Stimulated activated CD4-positive, alpha-beta T cell treated with anti-CD3 and anti-CD28 coated beads, Interleukin-4, amount 100 ng/mL, for 24 hours (primary cell): ENCODE measurements at regions not wholly inside any gene's neighbourhood (a gene's known extent, or its start where the extent isn't known, plus 50 kb on each side); places are given as distances from the start of the nearest gene placed in this dataset.

Experiments used
- DNase-seq: peaks from one replicate; pipeline ENCODE4 v3.0.0-alpha.2; 2020

DNA sequence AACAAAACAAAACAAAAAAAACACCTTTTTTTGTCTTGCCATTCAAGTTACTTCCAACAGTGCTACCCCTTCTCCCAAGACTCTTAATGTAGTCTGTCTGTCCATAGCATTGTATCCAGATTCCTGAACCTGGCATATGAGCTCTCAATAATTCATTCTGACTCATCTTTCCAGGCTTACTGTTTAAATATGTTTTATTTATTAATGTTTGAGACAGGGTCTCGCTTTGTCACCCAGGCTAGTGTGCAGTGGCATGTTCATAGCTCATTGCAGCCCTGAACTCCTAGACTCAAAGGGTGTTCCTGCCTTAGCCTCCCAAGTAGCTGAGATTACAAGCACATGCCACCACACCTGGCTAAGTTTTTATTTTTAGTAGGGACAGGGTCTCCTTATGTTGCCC, 208.0 kb upstream of the DMRT1 start:
- no peak for DNase-seq

DNA sequence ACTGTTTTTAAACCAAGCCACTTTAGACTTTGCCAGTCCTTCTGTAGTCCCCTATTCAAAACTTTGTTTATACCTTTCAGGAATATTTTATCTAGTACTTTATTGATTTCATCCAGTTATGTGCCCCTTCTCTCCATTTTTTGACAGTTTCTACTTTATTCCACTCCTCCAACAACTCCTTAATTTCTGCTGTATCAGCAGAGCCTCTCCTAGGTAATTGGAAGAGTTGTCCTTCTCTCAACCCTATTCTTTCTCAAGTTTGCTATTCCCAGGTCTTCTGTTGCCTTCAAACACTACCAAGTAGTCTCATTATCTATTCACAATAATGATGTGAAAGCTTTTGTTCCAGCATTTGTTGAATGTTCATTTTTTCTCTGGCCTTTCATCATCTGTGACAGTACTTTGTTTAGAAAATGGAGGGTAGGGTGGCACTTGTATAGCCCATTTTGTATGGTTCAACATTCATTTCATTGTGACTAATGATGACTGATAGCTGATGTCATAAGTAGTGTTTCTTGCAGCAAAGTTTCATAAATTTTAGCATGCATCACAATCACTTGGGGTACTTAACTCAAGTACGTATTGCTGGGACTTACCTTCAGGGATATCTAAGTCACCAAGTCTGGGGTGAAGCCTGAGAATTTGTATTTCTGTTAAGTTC, 204.4 kb upstream of the DMRT1 start:
- DNase-seq, result no peak

DNA sequence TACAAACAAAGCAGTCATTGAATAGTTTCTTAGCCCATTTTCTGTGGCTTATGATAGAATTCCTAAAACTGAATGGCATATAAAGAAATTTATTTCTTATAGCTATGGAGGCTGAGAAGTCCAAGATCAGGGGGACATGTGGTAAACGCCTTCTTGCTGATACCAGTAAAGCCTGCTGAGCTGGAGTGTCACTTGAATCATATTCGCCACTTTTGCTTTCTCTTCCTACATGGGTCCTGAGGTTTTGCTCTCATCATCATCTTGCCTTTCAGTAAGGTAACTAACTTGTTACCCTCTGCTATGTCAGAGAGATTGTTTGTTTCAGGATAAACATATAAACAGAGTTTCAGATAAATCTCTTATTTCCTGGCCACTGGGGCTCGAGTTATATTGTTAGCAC, 203.3 kb upstream of the DMRT1 start:
- DNase-seq, result no peak

DNA sequence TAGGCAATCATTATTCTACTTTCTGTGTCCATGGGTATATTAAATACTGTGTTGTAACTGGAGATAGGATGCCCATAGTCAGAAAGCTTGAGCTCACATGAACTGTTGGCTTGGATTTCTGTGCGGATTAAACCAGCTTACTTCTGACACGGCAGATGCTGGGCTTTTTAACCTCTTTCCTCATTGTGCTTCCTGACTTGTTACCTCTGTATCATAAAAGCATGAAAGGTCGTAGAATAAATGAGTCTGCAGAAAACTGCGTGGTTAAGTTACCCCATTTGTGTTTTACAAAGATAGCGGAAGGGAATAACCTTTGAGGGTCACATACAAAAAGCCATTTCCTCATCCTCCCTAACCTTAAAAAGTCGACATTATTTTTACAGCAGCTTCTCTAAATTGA, 199.5 kb upstream of the DMRT1 start:
- DNase-seq, result no peak

DNA sequence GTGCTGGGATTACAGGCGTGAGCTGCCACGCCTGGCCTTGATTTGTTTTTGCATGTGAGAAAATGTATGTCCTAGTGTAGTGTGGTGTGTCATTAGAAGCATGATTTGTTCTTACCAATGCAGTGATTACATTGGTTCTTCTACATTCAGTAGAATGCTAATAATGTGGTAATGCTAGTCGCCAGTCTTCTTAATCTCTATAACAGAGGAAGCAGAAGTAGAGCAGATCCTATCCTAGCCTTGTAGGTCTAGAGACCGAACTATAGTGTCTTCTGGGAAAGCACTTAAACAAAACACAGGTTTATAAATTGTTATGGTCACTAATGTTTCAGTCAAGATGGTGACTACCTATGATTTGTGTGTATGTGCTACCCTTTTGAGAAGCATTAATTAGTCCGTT, 197.5 kb upstream of the DMRT1 start:
- no peak for DNase-seq

DNA sequence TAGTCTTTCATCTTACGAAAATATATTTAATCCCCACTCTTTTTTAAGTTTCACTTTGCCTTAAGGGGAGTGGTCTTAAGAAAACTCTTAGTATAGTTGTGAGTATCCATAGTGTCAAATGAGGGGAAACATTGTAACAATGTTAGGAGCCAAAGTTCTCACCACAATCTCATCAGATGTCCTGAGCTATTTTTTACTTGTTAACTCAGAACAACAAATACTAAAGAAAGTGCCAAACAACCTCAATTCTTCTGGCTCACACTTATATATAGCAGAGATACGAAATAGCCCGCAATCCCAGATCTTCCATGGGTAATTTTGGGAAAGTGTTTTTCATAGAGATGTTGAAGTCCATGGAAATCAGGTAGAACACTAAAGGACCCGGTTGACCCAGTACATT, 194.0 kb upstream of the DMRT1 start:
- DNase-seq, result no peak

DNA sequence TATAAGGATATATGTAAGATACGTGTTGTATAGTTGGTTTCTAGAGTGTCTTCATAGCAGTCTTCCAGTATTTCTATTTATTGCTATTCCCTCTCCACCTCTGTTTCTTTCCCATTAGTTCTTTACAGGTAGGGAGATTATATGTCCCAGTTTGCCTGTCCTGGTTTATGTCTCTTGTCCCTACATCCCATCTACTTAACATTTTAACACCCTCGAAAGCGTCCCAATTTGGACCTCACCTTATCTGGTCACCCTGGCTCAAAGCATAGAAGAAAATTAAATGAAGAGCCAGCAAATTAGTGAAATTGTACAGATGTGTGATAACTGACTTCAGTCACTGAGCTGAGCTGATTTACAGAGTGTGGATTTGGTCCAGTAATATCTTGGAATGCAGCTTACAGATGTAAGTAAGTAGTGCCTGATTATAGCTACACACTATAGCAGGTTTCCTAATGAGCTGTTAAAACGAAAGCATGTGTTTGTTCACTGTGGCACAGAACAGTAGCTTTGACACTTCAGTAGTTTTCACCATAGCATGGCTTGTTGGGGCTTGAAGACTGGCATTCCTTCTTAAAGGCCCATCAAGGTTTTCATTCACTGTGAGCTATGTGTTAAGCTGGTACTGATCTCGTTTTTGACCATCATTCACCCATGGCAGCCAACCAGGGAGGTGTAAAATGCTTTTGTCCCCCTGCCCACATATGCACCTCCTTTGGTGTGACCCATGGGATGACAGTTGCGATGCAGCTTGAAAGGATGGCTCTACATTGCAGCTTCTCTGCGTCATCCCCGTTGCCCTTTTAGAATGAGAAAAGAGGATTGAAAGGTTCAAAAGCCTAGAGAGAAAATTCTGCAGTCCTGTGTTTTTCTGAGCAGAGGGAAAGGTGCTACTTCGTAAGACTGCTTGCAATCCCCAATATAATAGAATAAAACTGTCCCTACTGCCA, 192.1 kb upstream of the DMRT1 start:
- DNase-seq, result no peak

DNA sequence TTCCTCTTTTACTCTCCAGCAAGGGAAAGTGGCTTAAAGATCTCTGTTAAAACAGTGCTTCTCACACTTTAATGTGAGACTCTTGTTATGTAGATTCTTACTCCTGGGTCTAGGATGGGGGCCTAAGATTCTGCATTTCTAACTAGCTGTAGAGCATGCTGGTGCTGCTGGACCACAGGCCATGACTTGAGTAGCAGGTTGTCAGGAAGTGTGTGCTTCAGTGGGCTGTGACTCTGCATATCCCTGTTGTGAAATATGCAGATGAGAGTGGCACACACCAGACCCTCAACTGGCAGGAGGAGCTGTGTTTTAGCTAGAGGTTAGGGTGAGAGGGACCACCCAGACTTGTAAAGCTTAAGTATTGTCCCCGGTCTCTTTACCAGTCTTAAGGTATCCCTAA, 191.1 kb upstream of the DMRT1 start:
- no peak for DNase-seq

DNA sequence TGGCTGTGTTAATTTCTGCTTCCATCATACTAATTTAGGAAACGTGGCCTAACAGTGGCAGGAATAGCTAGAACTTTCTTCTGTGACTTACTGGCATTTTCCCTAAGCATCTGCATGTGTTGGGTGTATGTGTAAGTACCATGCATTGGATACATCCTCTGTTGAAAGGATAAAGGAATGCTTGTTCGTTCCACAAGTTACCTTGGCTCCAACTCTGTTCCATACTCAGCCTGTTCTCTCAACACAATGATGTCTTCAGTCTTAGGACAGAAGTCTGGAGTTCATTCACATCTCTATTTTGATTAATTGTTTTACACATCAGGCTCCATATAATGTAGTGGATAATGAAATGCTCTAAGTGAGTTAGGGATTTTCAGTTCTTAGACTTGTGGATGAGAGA, 190.1 kb upstream of the DMRT1 start:
- DNase-seq, result no peak

DNA sequence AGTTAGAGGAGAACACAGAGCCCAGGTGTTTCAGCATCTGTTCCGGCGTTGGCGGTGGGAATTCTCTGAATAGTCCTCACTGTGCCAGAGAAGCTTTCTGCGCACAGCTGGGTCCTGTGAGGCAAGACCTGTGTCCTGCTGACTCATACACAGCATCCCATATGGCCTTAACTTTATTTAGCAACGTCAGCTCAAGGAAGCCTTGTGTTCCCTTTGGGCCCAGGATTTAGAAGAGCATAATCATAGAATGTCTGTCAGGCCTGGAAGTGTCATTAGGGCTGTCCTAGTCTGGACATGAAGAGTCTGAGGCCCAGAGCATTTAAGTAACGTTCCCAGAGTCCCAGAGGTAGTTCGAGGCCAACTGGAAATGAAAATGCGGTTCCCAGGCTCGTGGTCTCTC, 188.6 kb upstream of the DMRT1 start:
- no peak for DNase-seq

DNA sequence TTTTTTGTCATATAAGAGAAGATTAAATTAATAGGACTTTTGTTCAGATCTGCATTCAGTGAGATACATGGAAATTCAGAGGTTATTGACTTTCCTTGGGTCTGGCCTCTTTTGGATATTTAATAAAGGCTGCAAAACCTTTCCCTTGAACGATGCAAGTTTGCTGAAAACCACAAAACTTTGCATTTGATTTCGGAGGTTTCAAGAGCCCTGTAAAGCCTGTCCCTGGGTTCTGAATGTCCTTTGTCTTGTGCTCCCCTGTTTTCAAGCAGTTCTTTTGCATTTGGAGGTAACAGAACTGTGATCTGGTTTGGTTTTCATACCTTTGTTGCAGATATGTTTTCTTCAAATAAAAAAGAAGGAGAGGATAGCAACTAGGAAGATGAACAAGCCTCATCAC, 188.1 kb upstream of the DMRT1 start:
- DNase-seq, result no peak

DNA sequence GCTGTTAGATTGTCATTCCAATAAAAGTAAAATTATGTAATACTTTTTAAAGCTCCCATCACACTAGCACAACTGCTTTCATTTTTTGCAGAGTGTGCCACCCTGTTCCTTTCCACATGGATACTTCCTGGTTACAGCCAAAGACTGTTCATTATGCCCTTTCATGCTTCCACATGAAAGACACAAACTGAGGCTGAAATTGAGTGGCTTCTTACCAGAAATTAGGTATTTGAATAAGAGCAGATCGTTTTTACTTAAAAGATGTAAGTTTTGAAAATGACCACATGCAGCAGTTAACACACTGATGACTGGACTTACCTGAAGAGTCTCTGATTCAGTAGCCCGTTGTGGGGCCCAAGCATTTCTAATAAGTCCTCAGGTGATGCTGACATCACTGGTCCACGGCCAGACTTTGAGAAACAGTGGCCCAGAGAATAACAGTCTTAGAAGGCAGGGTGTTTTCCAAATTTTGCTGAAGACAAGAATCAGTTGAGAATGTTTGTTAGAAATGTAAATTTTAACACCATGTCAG, 187.6 kb upstream of the DMRT1 start:
- no peak for DNase-seq

DNA sequence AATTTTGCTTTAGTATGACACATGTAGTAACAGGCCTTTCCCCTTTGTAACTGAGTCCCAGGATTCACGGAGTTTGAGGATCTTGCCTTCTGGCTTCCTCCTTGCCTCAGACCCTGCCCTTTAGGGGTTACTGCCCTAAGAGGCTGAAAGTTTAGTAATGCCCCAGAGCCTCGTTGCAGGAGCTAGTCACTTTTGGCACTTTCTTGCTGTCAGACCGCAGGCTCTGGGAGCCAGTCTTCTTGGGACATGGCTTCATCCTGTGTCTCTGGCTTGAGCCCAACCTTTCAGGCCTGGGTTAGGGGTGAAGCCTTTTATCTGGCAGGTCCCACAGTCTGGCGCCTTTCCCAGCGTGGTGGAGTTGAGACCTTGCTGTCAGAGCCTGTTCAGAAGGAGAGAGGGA, 185.6 kb upstream of the DMRT1 start:
- no peak for DNase-seq

DNA sequence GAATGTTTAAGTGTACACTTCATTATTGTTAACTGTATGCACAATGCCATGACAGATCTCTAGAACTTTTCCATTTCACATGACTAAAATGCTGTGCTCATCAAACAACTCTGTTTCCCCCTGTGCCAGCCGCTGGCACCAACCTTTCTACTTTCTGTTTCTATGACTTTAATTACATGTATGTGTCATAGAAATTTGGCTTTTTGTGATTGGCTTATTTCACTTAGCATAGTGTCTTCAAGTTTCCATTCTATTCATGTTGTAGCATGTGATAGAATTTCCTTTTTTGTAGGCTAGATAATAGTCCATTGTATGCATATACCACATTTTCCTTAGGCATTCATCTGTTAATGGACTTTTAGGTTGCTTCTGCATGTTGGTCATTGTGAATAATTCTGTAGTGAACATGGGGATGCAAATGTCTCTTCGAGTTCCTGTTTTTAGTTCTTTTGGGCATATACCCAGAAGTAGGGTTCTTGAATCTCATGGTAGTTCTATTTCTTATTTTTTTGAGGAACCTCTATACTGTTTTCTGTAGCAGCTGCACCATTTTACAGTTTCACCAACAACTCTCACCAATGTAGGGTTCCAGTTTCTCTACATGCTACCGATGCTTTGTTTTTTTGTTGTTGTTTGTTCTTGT, 184.4 kb upstream of the DMRT1 start:
- DNase-seq, result peak; percentile 12

DNA sequence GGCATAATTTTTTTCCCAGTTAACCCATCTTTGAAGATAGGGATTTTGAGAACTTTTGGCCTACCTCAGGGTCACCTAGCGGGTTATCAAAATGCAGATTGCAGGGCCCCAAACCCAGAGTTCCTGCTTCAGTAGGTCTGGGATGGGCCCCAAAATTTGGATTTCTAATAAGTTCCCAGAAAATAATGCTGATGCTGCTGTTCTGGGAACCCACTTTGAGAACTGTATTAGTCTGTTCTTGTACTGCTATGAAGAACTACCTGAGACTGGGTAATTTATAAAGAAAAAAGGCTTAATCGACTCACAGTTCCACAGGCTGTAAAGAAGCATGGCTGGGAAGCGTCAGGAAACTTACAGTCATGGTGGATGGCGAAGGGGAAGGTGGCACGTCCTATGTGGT, 182.2 kb upstream of the DMRT1 start:
- DNase-seq, result no peak

DNA sequence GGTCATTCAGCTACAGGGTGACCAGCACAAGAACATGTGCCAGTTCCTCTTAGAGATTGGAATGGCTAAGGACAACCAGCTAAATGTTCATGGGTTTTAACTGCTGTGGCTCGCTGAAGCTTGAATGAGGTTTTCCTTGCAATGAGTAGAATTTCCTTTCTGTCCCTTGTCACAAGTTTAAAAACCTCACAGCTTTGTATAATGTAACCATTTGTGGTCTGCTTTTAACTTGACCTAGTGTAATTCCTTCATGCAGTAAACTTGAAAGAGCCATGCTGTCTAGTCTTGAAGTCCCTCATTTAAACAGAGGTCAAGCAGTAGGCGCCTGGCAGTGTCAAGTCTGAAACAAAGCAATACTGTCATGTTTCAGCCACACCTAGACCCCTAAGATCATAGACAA, 181.3 kb upstream of the DMRT1 start:
- no peak for DNase-seq

DNA sequence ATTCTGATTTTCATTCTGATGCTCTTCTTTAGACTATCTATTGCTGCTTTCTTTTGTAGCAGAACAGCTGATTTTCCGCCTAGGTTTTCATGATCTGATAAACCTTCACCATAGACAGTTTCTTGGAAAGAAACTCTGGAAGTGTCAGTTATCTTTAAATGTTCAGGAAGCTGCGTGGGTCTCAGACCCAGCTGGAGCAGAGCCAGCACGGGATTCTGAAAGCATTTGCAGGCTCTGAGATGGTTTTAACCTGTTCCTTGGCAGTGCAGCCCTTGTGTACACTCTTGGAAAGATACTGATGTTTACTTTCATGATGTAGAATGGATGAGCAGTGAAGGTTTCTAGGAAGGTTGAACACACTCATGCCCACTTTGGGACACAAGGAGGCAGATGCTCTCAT, 178.0 kb upstream of the DMRT1 start:
- no peak for DNase-seq

DNA sequence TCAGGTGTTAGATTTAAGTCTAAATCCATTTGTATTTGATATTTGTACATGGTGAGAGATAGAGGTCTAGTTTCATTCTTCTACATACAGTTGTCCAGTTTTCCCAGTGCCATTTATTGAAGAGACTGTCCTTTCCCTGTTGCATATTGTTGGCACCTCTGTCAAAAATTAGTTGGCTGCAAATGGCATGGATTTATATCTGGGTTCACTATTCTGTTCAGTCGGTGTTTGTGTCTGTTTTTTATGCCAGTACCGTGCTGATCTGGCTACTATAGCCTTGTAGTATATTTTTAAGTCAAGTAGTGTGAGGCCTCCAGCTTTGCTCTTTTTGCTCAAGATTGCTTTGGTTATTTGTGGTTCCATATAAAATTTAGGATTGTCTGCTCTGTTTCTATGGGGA, 176.2 kb upstream of the DMRT1 start:
- DNase-seq, result no peak

DNA sequence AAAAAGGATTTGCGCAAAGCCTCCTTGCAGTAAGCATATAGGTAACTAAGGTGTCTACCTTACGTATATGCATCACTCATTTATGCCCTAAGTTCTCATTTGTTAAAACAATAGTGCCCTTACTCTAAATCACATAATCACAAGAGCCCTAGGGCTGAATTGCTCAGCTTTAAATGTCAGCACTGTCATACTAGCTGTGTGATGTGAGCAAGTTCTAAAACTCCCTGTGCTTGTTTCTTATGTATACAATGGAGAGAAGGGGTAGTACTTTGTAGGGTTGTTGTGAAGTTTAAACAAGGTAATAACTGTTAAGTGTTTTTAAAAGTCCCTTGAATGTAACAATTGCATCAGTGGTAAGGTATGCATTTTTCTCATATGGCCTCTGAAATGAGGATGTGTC, 169.5 kb upstream of the DMRT1 start:
- no peak for DNase-seq

DNA sequence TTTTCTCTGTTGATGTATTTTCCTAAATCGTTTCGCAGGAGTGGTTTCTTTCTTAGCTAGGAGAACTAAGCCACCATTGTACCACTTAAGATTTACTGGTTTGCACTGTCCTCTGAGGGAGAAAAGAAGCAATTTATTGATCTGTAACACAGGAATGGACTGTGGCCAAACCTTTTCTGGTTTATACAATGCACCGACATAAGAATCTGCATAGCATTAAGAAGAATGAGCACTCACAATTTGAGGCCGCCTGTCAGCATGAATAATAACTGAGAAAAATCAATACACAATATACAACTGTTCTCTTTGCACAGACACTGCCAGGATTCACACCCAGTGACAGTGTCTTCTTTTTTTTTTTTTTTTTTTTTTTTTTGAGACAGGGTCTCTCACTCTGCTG, 168.6 kb upstream of the DMRT1 start:
- no peak for DNase-seq

DNA sequence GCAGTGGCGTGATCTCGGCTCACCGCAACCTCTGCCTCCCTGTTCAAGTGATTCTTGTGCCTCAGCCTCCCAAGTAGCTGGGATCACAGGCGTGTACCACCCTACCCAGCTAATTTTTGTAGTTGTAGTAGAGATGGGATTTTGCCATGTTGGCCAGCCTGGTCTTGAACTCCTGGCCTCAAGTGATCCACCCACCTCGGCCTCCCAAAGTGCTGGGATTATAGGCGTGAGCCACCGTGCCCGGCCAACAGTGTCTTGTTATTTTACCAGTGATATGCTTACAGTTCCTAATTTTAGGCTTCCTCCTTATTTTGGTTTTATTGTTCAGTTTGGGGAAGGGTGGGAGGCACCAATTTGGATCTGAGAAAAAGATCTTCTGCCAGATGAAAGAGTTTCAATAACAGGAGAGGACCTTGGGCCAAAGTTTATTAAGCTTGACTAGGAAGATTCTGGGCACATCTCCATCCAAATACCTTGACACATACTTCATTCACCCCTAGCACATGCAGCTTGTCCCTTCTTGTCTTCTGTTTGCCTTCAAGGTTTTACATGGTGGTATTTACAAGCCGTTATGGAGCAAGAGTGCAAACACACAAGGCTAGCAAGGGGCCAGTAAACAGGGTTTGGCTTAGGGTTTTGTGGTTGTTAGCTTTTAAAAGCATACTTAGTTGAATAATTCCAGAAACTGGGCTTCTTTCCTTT, 168.1 kb upstream of the DMRT1 start:
- no peak for DNase-seq

DNA sequence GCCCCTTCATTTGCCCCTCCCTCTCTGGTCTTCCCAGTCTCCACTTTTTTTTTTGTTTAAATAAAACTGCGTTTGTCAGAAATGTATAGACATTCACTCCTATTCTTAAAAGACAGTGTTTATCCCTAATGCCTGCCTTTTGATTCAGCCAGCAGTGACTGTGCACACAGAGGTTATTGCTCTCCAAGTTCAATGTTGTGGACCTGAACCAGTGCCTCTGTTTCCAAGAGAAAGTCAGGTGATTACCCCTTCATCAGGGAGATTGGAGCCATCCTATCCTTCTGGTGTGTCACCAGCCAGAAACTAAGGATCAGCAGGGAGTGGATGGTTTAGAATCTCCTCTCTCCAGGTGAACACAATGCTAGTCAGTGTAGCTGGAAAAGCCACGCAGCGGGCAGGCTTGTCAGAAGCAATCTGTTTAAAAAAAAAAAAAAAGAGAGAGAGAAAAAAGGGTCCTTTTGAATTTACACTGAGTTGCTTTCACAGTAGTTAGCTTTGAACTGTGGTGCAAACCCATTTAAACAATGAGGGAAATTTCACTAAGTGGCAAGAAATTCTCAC, 167.5 kb upstream of the DMRT1 start:
- DNase-seq, result no peak
